GM12874 (cell line): ENCODE measurements at regions not wholly inside any gene's neighbourhood (a gene's known extent, or its start where the extent isn't known, plus 50 kb on each side); places are given as distances from the start of the nearest gene placed in this dataset.

Experiments
- TF ChIP-seq, protein P1 (sequence below): IDR thresholded peaks from 2 replicates; pipeline ENCODE4 v1.5.1; 2011; ENCODE audit warnings: low read depth, mild to moderate bottlenecking, control low read depth, low read length, moderate library complexity; ENCODE audit not compliant: insufficient read depth

DNA sequence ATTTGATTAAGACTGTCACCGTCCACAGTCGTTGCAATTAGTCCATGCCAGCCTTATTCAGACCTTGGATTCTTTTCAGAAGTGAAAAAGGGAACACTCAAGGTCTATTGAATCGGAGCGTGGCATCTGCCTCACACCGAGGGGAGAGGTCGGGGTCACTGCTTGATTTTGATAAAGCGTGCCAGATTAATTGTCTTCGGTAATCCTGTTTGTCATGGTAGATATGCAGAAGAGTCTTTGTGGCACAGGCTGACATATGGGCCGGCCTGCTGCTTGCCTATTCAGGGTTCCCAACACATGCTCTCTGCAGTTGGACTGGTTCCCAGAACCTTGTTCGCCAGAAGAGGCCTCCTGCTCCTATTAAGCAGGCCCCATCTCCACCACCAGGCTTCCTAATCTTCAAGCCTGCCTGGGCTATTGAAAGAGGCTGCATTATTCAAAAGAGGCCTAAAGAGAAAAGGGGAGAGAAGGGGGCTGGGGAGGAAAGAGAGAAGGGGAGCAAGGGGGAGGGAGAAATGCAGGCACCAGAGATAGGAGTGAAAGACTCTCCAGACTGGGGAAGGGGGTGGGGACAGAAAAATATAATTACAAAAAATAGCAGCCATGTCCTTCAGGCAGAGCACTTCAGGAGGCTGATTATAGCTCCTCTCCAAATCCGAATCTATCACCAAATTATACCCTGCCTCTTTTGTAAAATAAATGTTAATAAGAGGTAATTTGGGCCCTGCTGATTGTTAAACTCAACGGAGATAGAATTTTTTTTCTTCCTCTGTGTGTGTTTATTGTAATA is 611.3 kb downstream of the HDGFL1 start:
- TF ChIP-seq, protein P1, sequence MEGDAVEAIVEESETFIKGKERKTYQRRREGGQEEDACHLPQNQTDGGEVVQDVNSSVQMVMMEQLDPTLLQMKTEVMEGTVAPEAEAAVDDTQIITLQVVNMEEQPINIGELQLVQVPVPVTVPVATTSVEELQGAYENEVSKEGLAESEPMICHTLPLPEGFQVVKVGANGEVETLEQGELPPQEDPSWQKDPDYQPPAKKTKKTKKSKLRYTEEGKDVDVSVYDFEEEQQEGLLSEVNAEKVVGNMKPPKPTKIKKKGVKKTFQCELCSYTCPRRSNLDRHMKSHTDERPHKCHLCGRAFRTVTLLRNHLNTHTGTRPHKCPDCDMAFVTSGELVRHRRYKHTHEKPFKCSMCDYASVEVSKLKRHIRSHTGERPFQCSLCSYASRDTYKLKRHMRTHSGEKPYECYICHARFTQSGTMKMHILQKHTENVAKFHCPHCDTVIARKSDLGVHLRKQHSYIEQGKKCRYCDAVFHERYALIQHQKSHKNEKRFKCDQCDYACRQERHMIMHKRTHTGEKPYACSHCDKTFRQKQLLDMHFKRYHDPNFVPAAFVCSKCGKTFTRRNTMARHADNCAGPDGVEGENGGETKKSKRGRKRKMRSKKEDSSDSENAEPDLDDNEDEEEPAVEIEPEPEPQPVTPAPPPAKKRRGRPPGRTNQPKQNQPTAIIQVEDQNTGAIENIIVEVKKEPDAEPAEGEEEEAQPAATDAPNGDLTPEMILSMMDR = no peak

DNA sequence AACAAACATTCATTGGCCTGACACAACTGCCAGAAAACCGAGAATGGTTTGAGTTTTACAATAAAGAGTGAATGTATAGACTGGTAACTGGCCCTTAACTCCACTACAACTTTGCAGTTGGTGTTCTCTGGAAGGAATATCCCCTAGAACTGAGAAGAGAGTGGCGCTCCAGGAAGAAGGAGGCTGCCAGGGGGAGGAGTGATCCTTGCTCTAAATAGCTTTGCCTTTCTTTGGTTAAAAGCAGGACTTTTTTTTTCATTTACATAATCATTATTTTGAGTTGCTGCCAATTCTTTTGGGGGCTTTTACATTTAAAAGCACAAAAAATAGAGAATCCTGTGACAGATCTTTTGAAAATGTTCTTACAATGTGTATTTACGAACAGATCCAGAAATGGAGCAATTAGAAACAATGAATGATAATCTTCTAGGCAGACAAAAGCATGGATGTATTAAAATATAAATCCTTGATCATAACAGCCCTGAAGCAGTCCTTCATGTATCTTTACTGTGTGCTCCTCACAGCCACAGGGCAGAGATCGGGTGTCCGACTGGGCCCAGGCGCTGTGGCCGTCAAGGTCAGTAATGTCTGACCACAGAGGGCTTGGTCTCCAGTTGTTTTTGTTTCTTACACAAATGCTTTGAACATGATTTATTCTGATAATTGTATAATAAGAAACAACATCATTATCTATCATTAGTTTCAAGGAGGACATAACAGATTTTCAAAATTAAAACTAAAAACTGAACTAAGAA is 612.2 kb downstream of the HDGFL1 start:
- TF ChIP-seq, protein P1 = no peak

DNA sequence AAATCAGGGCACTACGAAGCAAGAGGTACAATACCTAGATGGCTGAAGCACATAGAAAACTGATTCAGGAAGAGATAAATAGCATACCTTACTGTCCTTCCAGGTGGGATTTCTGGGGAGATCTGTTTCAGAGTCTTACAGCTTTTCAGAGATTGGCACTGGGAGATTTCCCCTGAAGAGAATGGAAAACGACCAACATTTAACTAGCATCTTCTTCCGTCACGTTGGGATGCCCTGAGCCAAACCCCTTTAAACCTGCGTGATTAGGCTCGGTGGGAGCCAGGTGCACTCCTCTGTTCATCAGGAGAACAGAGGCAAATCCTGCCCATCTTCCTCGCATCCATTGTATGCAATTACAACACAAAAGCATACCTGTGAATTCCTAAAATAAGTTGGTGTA is 614.5 kb downstream of the HDGFL1 start:
- TF ChIP-seq, protein P1 = no peak

DNA sequence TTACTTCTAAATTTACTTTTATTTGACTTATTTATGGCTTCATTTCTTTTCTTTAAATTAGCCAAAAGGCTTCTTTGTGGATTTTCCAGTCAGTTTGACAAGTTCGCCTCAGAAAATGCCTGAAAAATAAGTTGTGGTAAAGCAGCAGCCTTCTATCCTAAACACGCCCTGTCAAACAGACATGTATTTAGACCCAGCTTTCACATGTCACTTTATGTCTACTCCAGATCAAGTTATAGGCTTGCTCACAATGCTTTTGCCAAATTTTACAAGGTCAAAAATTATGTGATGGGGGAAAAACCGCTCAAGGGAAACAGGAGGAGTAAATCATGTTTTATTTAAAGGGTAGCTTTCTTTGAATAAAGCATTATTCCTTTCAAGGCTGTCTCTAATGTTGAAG is 615.0 kb downstream of the HDGFL1 start:
- TF ChIP-seq, protein P1 = no peak

DNA sequence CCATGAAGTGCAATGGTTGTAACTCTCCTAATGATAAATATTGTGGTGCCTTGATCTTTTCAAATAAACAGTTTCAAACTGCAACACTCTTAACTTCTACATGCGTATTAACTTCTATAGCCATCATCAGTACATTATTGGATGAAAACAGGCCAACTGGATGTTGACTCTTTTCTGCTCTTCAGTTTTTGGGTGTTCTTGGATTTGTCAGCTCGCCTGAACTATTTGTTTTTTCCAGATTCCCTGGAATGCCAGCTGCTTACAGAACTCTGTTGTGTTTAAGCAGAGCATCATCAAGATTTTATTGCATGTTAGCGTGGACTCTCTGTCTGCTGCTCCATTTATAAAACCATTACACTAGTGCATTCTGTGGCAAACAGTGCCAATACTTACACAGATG is 626.1 kb downstream of the HDGFL1 start:
- TF ChIP-seq, protein P1 = no peak

DNA sequence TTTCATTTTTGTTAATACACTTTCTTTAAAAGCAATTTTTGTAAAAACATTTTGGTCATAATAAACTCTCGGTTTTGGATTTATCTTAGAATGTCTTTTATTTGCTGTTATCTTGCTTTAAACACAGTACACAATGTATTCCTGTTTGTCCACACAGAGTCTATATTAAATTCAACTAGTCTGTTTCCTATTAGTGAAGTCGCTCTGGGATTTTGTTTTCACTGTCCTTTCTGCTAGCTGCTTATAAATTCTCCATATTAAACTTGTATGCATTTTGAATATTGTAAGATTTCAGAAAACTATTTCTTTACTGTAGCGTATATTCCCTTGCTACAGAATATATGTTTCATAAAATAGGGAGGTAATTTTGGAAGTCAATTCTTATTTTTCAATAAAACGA is 630.2 kb downstream of the HDGFL1 start:
- TF ChIP-seq, protein P1 = no peak

DNA sequence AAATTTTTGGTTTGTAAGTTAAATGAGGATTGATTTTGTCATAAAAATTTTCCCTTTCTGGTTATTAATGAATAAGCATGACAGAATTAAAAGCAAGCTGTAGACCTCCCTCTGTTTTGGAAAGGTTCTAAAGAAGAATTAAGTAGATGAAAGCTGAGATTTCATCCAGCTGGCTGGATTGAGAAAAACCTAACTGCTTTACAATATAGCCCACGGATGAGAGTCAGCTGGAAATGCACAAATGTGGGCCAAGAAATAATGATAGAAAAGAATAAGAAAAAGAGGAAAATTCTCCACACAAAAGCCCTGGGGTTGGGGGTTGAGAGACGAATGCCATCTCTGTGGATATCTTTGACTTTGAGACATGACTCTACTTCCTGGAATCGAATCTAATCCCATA is 631.6 kb downstream of the HDGFL1 start:
- TF ChIP-seq, protein P1 = no peak
